ENCODE measurements at regions not wholly inside any gene's neighbourhood (a gene's known extent, or its start where the extent isn't known, plus 50 kb on each side); places are given as distances from the start of the nearest gene placed in this dataset.

GRCh38 chr18:41338341-41338740 is 616.7 kb upstream of the PIK3C3 start:
- Histone ChIP-seq H3K4me1 (ENCODE audit: control insufficient read depth, insufficient read depth, low read depth, low read length) (no peaks in the 10 kb centered on the region), H2BK5ac (ENCODE audit: low read depth, low read length, poor library complexity, severe bottlenecking) (no peak overlapping the region), H2AK5ac (ENCODE audit: low read length, severe bottlenecking) (no peak overlapping the region), H3K4me2 (ENCODE audit: low read length, poor library complexity, severe bottlenecking) (no peak overlapping the region), H2BK15ac (ENCODE audit: low read depth, poor library complexity, severe bottlenecking) (no peak overlapping the region), H3K36me3 (ENCODE audit: control insufficient read depth in 1 of 2, insufficient read depth in 2 of 2, low read depth in 1 of 2, low read length in 2 of 2) (no peaks in the 10 kb centered on the region), H3K9me3 (ENCODE audit: control insufficient read depth, low read length) (peaks cover 4% of the 10 kb centered on the region), H3K9ac (ENCODE audit: low read length) (no peak overlapping the region), H4K8ac (ENCODE audit: low read length) (no peak overlapping the region), H3K27ac (ENCODE audit: low read length, poor library complexity, severe bottlenecking) (no peak overlapping the region), H3K27me3 (ENCODE audit: control insufficient read depth in 1 of 2, insufficient read depth in 1 of 2, low read length in 2 of 2) (no peaks in the 10 kb centered on the region), H3K79me1 (replicated peaks; ENCODE audit: low read length, poor library complexity, severe bottlenecking) (no peaks in the 10 kb centered on the region), H2BK120ac (ENCODE audit: low read depth, low read length) (no peak overlapping the region), H4K91ac (ENCODE audit: low read length) (no peak overlapping the region), H3K23ac (ENCODE audit: low read length in 2 of 2) (no peak overlapping the region), H3K18ac (ENCODE audit: low read depth in 1 of 2, low read length in 2 of 2) (no peak overlapping the region), H3K14ac (ENCODE audit: low read length in 2 of 2) (no peak overlapping the region), H3K4me3 (ENCODE audit: insufficient read depth in 1 of 2, low read depth in 1 of 2, low read length in 2 of 2) (no peak overlapping the region), H2BK12ac (ENCODE audit: low read length in 2 of 2) (no peak overlapping the region), H2AFZ (ENCODE audit: low read depth, low read length) (no peak overlapping the region), H3K4ac (ENCODE audit: low read depth in 1 of 2, low read length in 2 of 2) (no peak overlapping the region)
- 71% methylated on average over 1 of the region's 1 CpG for WGBS
- DNase-seq: no peak

DNA sequence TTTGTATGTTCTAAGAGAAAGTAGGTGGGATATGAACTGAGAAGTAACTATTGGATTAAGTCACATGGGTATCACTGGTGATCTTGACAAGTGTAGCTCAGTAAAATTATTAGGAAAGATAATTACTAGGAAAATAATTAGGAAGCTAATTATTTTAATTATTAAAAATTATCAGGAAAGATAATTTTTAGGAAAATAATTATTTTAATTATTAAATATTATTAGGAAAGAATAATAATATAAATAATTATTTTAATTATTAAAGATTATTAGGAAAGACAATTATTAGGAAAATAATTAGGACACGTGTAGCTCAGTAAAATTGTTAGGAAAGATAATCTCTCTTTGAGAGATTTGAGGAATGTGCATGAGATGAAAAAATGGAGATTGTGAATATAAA is 623.4 kb upstream of the PIK3C3 start:
- Histone ChIP-seq H3K27me3 (ENCODE audit: control insufficient read depth in 1 of 2, insufficient read depth in 1 of 2, low read length in 2 of 2) (no peaks in the 10 kb centered on the region), H3K4me3 (ENCODE audit: insufficient read depth in 1 of 2, low read depth in 1 of 2, low read length in 2 of 2) (no peak overlapping the region), H3K23ac (ENCODE audit: low read length in 2 of 2) (no peak overlapping the region), H3K27ac (ENCODE audit: low read length, poor library complexity, severe bottlenecking) (no peak overlapping the region), H2BK15ac (ENCODE audit: low read depth, poor library complexity, severe bottlenecking) (no peak overlapping the region), H2BK120ac (ENCODE audit: low read depth, low read length) (no peak overlapping the region), H3K4me1 (ENCODE audit: control insufficient read depth, insufficient read depth, low read depth, low read length) (no peaks in the 10 kb centered on the region), H3K9ac (ENCODE audit: low read length) (no peak overlapping the region), H3K14ac (ENCODE audit: low read length in 2 of 2) (no peak overlapping the region), H3K18ac (ENCODE audit: low read depth in 1 of 2, low read length in 2 of 2) (no peak overlapping the region), H3K4ac (ENCODE audit: low read depth in 1 of 2, low read length in 2 of 2) (no peak overlapping the region), H2AFZ (ENCODE audit: low read depth, low read length) (no peak overlapping the region), H3K79me1 (replicated peaks; ENCODE audit: low read length, poor library complexity, severe bottlenecking) (no peaks in the 10 kb centered on the region), H3K9me3 (ENCODE audit: control insufficient read depth, low read length) (no peaks in the 10 kb centered on the region), H4K8ac (ENCODE audit: low read length) (no peak overlapping the region), H2BK12ac (ENCODE audit: low read length in 2 of 2) (no peak overlapping the region), H4K91ac (ENCODE audit: low read length) (no peak overlapping the region), H2AK5ac (ENCODE audit: low read length, severe bottlenecking) (no peak overlapping the region), H2BK5ac (ENCODE audit: low read depth, low read length, poor library complexity, severe bottlenecking) (no peak overlapping the region), H3K36me3 (ENCODE audit: control insufficient read depth in 1 of 2, insufficient read depth in 2 of 2, low read depth in 1 of 2, low read length in 2 of 2) (no peaks in the 10 kb centered on the region), H3K4me2 (ENCODE audit: low read length, poor library complexity, severe bottlenecking) (no peak overlapping the region)
- DNase-seq: no peak
- WGBS: no CpG with 5 or more reads among the region's 1 CpG

DNA sequence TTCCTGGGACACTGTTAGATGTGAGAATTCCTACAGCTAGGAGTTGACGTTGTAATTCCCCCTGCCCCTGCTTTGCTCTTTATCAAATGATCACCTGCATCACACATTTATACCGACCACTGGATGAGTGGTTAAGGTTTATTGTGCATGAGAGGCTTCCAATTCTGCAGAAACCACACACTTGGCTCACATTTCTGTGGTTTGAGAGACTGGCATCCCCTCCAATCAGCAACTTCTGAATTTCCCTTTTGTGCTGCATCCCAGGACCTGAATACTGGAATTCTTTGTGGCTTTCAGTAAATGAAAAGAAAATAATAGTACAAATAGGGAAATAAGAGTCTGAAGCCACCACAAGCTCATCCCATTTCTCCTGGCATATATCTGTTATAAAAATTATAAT is 628.7 kb upstream of the PIK3C3 start:
- Histone ChIP-seq H2AK5ac (ENCODE audit: low read length, severe bottlenecking) (no peak overlapping the region), H3K4me2 (ENCODE audit: low read length, poor library complexity, severe bottlenecking) (no peak overlapping the region), H3K23ac (ENCODE audit: low read length in 2 of 2) (no peak overlapping the region), H3K4ac (ENCODE audit: low read depth in 1 of 2, low read length in 2 of 2) (no peak overlapping the region), H3K9me3 (ENCODE audit: control insufficient read depth, low read length) (peaks cover 3% of the 10 kb centered on the region), H2BK120ac (ENCODE audit: low read depth, low read length) (no peak overlapping the region), H3K18ac (ENCODE audit: low read depth in 1 of 2, low read length in 2 of 2) (no peak overlapping the region), H4K91ac (ENCODE audit: low read length) (no peak overlapping the region), H3K27ac (ENCODE audit: low read length, poor library complexity, severe bottlenecking) (no peak overlapping the region), H3K27me3 (ENCODE audit: control insufficient read depth in 1 of 2, insufficient read depth in 1 of 2, low read length in 2 of 2) (no peaks in the 10 kb centered on the region), H2BK5ac (ENCODE audit: low read depth, low read length, poor library complexity, severe bottlenecking) (no peak overlapping the region), H3K9ac (ENCODE audit: low read length) (no peak overlapping the region), H2AFZ (ENCODE audit: low read depth, low read length) (no peak overlapping the region), H3K79me1 (replicated peaks; ENCODE audit: low read length, poor library complexity, severe bottlenecking) (no peaks in the 10 kb centered on the region), H4K8ac (ENCODE audit: low read length) (no peak overlapping the region), H2BK15ac (ENCODE audit: low read depth, poor library complexity, severe bottlenecking) (no peak overlapping the region), H3K4me3 (ENCODE audit: insufficient read depth in 1 of 2, low read depth in 1 of 2, low read length in 2 of 2) (no peak overlapping the region), H3K14ac (ENCODE audit: low read length in 2 of 2) (no peak overlapping the region), H3K4me1 (ENCODE audit: control insufficient read depth, insufficient read depth, low read depth, low read length) (no peaks in the 10 kb centered on the region), H2BK12ac (ENCODE audit: low read length in 2 of 2) (no peak overlapping the region), H3K36me3 (ENCODE audit: control insufficient read depth in 1 of 2, insufficient read depth in 2 of 2, low read depth in 1 of 2, low read length in 2 of 2) (no peaks in the 10 kb centered on the region)
- 50% methylated on average over 2 of the region's 2 CpGs for WGBS
- peak; percentile 45 for DNase-seq

DNA sequence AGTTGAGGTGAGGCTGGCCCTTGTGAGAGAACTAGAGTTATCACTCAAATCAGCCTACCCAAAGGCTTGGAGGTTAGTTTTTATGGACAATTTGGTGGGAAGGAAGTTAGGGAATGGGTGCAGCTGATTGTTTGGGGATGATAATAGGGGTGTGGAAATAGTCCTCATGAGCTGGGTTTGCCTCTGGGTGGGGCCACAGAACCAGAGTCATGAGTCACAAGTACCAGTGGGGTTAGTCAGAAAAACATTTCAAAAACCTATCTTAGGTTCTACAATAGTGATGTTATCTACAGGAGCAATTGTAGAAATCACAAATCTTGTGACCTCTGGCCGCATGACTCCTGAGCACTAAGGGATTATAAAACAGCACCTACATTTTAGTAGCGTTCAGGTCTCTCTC is 630.1 kb upstream of the PIK3C3 start:
- Histone ChIP-seq H3K36me3 (ENCODE audit: control insufficient read depth in 1 of 2, insufficient read depth in 2 of 2, low read depth in 1 of 2, low read length in 2 of 2) (no peaks in the 10 kb centered on the region), H3K4me3 (ENCODE audit: insufficient read depth in 1 of 2, low read depth in 1 of 2, low read length in 2 of 2) (no peak overlapping the region), H3K27ac (ENCODE audit: low read length, poor library complexity, severe bottlenecking) (no peak overlapping the region), H2BK5ac (ENCODE audit: low read depth, low read length, poor library complexity, severe bottlenecking) (no peak overlapping the region), H3K9ac (ENCODE audit: low read length) (no peak overlapping the region), H4K91ac (ENCODE audit: low read length) (no peak overlapping the region), H3K9me3 (ENCODE audit: control insufficient read depth, low read length) (peaks cover 3% of the 10 kb centered on the region), H2BK12ac (ENCODE audit: low read length in 2 of 2) (no peak overlapping the region), H3K27me3 (ENCODE audit: control insufficient read depth in 1 of 2, insufficient read depth in 1 of 2, low read length in 2 of 2) (no peaks in the 10 kb centered on the region), H2AK5ac (ENCODE audit: low read length, severe bottlenecking) (no peak overlapping the region), H3K4me2 (ENCODE audit: low read length, poor library complexity, severe bottlenecking) (no peak overlapping the region), H3K14ac (ENCODE audit: low read length in 2 of 2) (no peak overlapping the region), H3K18ac (ENCODE audit: low read depth in 1 of 2, low read length in 2 of 2) (peak overlapping the region in 1 of 2 experiments; percentile 52), H4K8ac (ENCODE audit: low read length) (no peak overlapping the region), H3K4ac (ENCODE audit: low read depth in 1 of 2, low read length in 2 of 2) (no peak overlapping the region), H2AFZ (ENCODE audit: low read depth, low read length) (no peak overlapping the region), H3K23ac (ENCODE audit: low read length in 2 of 2) (no peak overlapping the region), H3K79me1 (replicated peaks; ENCODE audit: low read length, poor library complexity, severe bottlenecking) (no peaks in the 10 kb centered on the region), H2BK15ac (ENCODE audit: low read depth, poor library complexity, severe bottlenecking) (peak overlapping the region; percentile 74), H2BK120ac (ENCODE audit: low read depth, low read length) (no peak overlapping the region), H3K4me1 (ENCODE audit: control insufficient read depth, insufficient read depth, low read depth, low read length) (no peaks in the 10 kb centered on the region)
- DNase-seq: peak; percentile 35
- WGBS: 63% methylated on average over 1 of the region's 2 CpGs
